IMR-90 (cell line): ENCODE measurements at regions not wholly inside any gene's neighbourhood (a gene's known extent, or its start where the extent isn't known, plus 50 kb on each side); places are given as distances from the start of the nearest gene placed in this dataset.

ENCODE experiments used
- BHLHE40 ChIP-seq: fragments of 150-350 bp; IDR thresholded peaks from 2 replicates; pipeline ENCODE4 v1.6.1; 2016; ENCODE audit warnings: mild to moderate bottlenecking, low read depth, low read length
- CEBPB ChIP-seq: IDR thresholded peaks from 2 replicates; pipeline ENCODE4 v1.6.1; 2012; ENCODE audit warnings: low read depth, low read length, improper control_type of control experiment
- CTCF ChIP-seq: conservative IDR thresholded peaks from 2 replicates; pipeline ENCODE4 v1.5.1; 2012; ENCODE audit warnings: mild to moderate bottlenecking, low read depth, low read length, improper control_type of control experiment
- ELK1 ChIP-seq: fragments of 150-350 bp; IDR thresholded peaks from 2 replicates; pipeline ENCODE4 v1.6.1; 2016; ENCODE audit warnings: low read depth, mild to moderate bottlenecking, low read length, moderate library complexity, borderline replicate concordance
- FOS ChIP-seq: fragments of 150-350 bp; IDR thresholded peaks from 2 replicates; pipeline ENCODE4 v1.6.1; 2016; ENCODE audit warnings: low read depth, low read length
- MAFK ChIP-seq: IDR thresholded peaks from 2 replicates; pipeline ENCODE4 v1.6.1; 2012; ENCODE audit warnings: low read depth, low read length, improper control_type of control experiment
- MAZ ChIP-seq: IDR thresholded peaks from 2 replicates; pipeline ENCODE4 v1.6.1; 2012; ENCODE audit warnings: low read depth, mild to moderate bottlenecking, low read length, improper control_type of control experiment, moderate library complexity, borderline replicate concordance
- MXI1 ChIP-seq: IDR thresholded peaks from 2 replicates; pipeline ENCODE4 v1.6.1; 2012; ENCODE audit warnings: low read depth, mild to moderate bottlenecking, low read length, moderate library complexity, borderline replicate concordance
- NFE2L2 ChIP-seq: fragments of 150-350 bp; IDR thresholded peaks from 2 replicates; pipeline ENCODE4 v1.6.1; 2016; ENCODE audit warnings: low read depth, mild to moderate bottlenecking, low read length
- POLR2A ChIP-seq: IDR thresholded peaks from 2 replicates; pipeline ENCODE4 v1.6.1; 2012; ENCODE audit warnings: mild to moderate bottlenecking, low read depth, low read length
- RCOR1 ChIP-seq: IDR thresholded peaks from 2 replicates; pipeline ENCODE4 v1.6.1; 2012; ENCODE audit warnings: mild to moderate bottlenecking, low read length, improper control_type of control experiment; ENCODE audit not compliant: insufficient replicate concordance
- RFX5 ChIP-seq: IDR thresholded peaks from 2 replicates; pipeline ENCODE4 v1.8.0; 2012; ENCODE audit warnings: low read depth, mild to moderate bottlenecking, low read length, moderate library complexity
- SMC3 ChIP-seq: fragments of 150-350 bp; IDR thresholded peaks from 2 replicates; pipeline ENCODE4 v1.6.1; 2016; ENCODE audit warnings: low read depth, mild to moderate bottlenecking, antibody characterized with exemption, low read length, moderate library complexity
- USF2 ChIP-seq: fragments of 150-350 bp; IDR thresholded peaks from 2 replicates; pipeline ENCODE4 v1.6.1; 2017; ENCODE audit warnings: mild to moderate bottlenecking, antibody characterized with exemption, low read length, low read depth

- no peak for TF ChIP-seq CTCF
- TF ChIP-seq POLR2A = no peak
- TF ChIP-seq MAZ = no peak
- TF ChIP-seq NFE2L2 = no peak
- TF ChIP-seq BHLHE40 = no peak
- no peak for TF ChIP-seq USF2
- no peak for TF ChIP-seq CEBPB
- TF ChIP-seq SMC3 = no peak
- no peak for TF ChIP-seq MXI1
- TF ChIP-seq ELK1 = no peak
- TF ChIP-seq RCOR1 = no peak
- no peak for TF ChIP-seq MAFK
- TF ChIP-seq FOS = no peak
- no peak for TF ChIP-seq RFX5
Observed at GRCh38 chr15:72964542-72964941, 87.7 kb upstream of the NEO1 start.
